Breast epithelium (tissue), 4 donors: ENCODE measurements at regions not wholly inside any gene's neighbourhood (a gene's known extent, or its start where the extent isn't known, plus 50 kb on each side); places are given as distances from the start of the nearest gene placed in this dataset.

Experiments
- DNase-seq, 2 donors: peaks; one replicate each; pipeline ENCODE4 v3.0.0-alpha.2; 2019; ENCODE audit warnings: low spot score in 2 of 2
- H3K27ac ChIP-seq, 2 donors: fragments of 200-600 bp; sonication (generic) in 1 of 2; one replicate each; pipeline ENCODE4 v1.5.1; 2016 to 2019; ENCODE audit warnings: mild to moderate bottlenecking in 1 of 2
- H3K27me3 ChIP-seq, 2 donors: fragments of 200-600 bp; sonication (generic) in 1 of 2; one replicate each; pipeline versions ENCODE4 v1.5.1 to v1.6.0; 2017 to 2019; ENCODE audit warnings: control low read depth in 1 of 2, mild to moderate bottlenecking in 1 of 2
- H3K36me3 ChIP-seq: fragments of 200-600 bp; one replicate; pipeline ENCODE4 v1.5.1; 2019
- H3K4me1 ChIP-seq, 2 donors: fragments of 200-600 bp; sonication (generic); one replicate each; pipeline ENCODE4 v1.5.1; 2016 to 2019; ENCODE audit warnings: control low read depth in 1 of 2
- H3K4me3 ChIP-seq, 3 donors: fragments of 200-600 bp; sonication (generic); 1 replicate in 2 of 3; 2 replicates in 1 of 3; pipeline ENCODE4 v1.5.1; 2016 to 2019; ENCODE audit warnings: mild to moderate bottlenecking in 3 of 3, moderate library complexity in 2 of 3
- H3K9me3 ChIP-seq, 2 donors: fragments of 200-600 bp; sonication (generic) in 1 of 2; one replicate each; pipeline ENCODE4 v1.5.1; 2016 to 2019; ENCODE audit warnings: control low read depth in 1 of 2
- CTCF ChIP-seq, 3 donors: fragments of 450-650 bp; IDR thresholded peaks; one replicate each; pipeline ENCODE4 v1.5.1; 2016 to 2017; ENCODE audit warnings: antibody characterized with exemption in 3 of 3, mild to moderate bottlenecking in 3 of 3, moderate library complexity in 3 of 3
- POLR2A ChIP-seq: fragments of 450-650 bp; IDR thresholded peaks from one replicate; pipeline ENCODE4 v1.6.1; 2016; ENCODE audit warnings: antibody characterized with exemption, mild to moderate bottlenecking, moderate library complexity
- POLR2AphosphoS5 ChIP-seq, 3 donors: sonication (generic); formaldehyde crosslinking; IDR thresholded peaks; one replicate each; pipeline ENCODE4 v1.6.1; 2017; ENCODE audit warnings: antibody characterized with exemption in 3 of 3
- intact Hi-C: fragments of 100-400 bp; cut with DNase I; formaldehyde crosslinking; loops from one replicate; pipeline ENCODE4 v1.15.1; 2023; ENCODE audit warnings: low total_unique reads

GRCh38 chr6:37551446-37551845 is 51.8 kb upstream of the CCDC167 start:
- H3K9me3 ChIP-seq = no peaks in the 10 kb centered on the region
- H3K27ac ChIP-seq = no peak overlapping the region

GRCh38 chr6:37551002-37551401 is 51.3 kb upstream of the CCDC167 start:
- intact Hi-C loops = no loop called here
- no peak overlapping the region for H3K27ac ChIP-seq
- H3K27me3 ChIP-seq = no peaks in the 10 kb centered on the region
- H3K36me3 ChIP-seq = no peaks in the 10 kb centered on the region
- DNase-seq = no peak
- no peak overlapping the region for H3K4me3 ChIP-seq
- no peak for TF ChIP-seq CTCF (IDR thresholded peaks at IDR 0.05)
- TF ChIP-seq POLR2AphosphoS5 (IDR thresholded peaks at IDR 0.05) = no peak
- TF ChIP-seq POLR2A = no peak
- H3K9me3 ChIP-seq = no peaks in the 10 kb centered on the region
- no peaks in the 10 kb centered on the region for H3K4me1 ChIP-seq

More at GRCh38 chr6:37551446-37551845, 51.8 kb upstream of the CCDC167 start:
- DNase-seq = no peak
- Histone ChIP-seq H3K4me1 (no peaks in the 10 kb centered on the region), H3K27me3 (no peaks in the 10 kb centered on the region), H3K4me3 (no peak overlapping the region), H3K36me3 (no peaks in the 10 kb centered on the region)
- intact Hi-C loops = no loop called here
- TF ChIP-seq CTCF (IDR thresholded peaks at IDR 0.05) (no peak), POLR2A (no peak), POLR2AphosphoS5 (IDR thresholded peaks at IDR 0.05) (no peak)

- intact Hi-C loops = no loop called here
- H3K4me1 ChIP-seq = no peaks in the 10 kb centered on the region
- TF ChIP-seq POLR2AphosphoS5 (IDR thresholded peaks at IDR 0.05) (no peak), CTCF (IDR thresholded peaks at IDR 0.05) (no peak), POLR2A (no peak)
- no peak overlapping the region for H3K27ac ChIP-seq
- H3K36me3 ChIP-seq = no peaks in the 10 kb centered on the region
- H3K9me3 ChIP-seq = no peaks in the 10 kb centered on the region
- no peak for DNase-seq
- no peaks in the 10 kb centered on the region for H3K27me3 ChIP-seq
- no peak overlapping the region for H3K4me3 ChIP-seq
These were observed 50.6 kb upstream of the CCDC167 start for GRCh38 chr6:37550191-37550831.

- no peaks in the 10 kb centered on the region for H3K36me3 ChIP-seq
- H3K27ac ChIP-seq = no peak overlapping the region
- intact Hi-C loops = no loop called here
- no peak for TF ChIP-seq POLR2A
- no peaks in the 10 kb centered on the region for H3K27me3 ChIP-seq
- no peak overlapping the region for H3K4me3 ChIP-seq
- H3K9me3 ChIP-seq = no peaks in the 10 kb centered on the region
- H3K4me1 ChIP-seq = no peaks in the 10 kb centered on the region
- no peak for DNase-seq
These were observed 49.9 kb upstream of the CCDC167 start for GRCh38 chr6:37549558-37549957.
